ENCODE measurements at regions not wholly inside any gene's neighbourhood (a gene's known extent, or its start where the extent isn't known, plus 50 kb on each side); places are given as distances from the start of the nearest gene placed in this dataset.

- no peaks in the 10 kb centered on the region for H4K20me1 ChIP-seq (ENCODE audit: insufficient read depth, low read length)
- Mint-ChIP-seq H3K27ac (peak overlapping the region in 5 of 7 donors; percentile 10 to 82 (median 71)), H3K4me1 (peaks cover 56% of the 10 kb centered on the region), H3K9me3 (peaks cover 0 to 10% (median 0%) of the 10 kb centered on the region in 7 donors), H3K27me3 (ENCODE audit: low read depth in 3 of 3) (peaks cover 11 to 23% (median 18%) of the 10 kb centered on the region in 3 donors), H3K36me3 (no peaks in the 10 kb centered on the region), H3K4me3 (peak overlapping the region; percentile 70 to 80)
- intact Hi-C loops (cut with micrococcal nuclease), result loop anchor here in 1 of 2 donors (10.0 kb wide), 2 partner anchors 125 to 575 kb away; no protein-coding TSS in a partner anchor
- TF ChIP-seq CTCF (IDR thresholded peaks at IDR 0.05), result no peak
- peak overlapping the region; percentile 65 for H2AFZ ChIP-seq (ENCODE audit: insufficient read depth, low read depth, low read length, poor library complexity, severe bottlenecking)
- WGBS (ENCODE audit: insufficient coverage), result 38% methylated on average over 26 of the region's 28 CpGs
- H3K9ac ChIP-seq (ENCODE audit: insufficient read depth, low read length, poor library complexity, severe bottlenecking), result no peak overlapping the region
- H3K36me3 ChIP-seq (replicated peaks in 1 of 2; ENCODE audit: control insufficient read depth in 1 of 2, insufficient read depth in 2 of 2, low read length in 2 of 2), result no peaks in the 10 kb centered on the region
- peak overlapping the region; percentile 60 for H3K4me2 ChIP-seq (replicated peaks; ENCODE audit: extremely low read depth, low read length, poor library complexity, severe bottlenecking)
- no peaks in the 10 kb centered on the region for H3K9me3 ChIP-seq (replicated peaks in 1 of 2; ENCODE audit: control insufficient read depth in 1 of 2, insufficient read depth in 1 of 2, low read length in 2 of 2)
- peak overlapping the region in 2 of 3 experiments; percentile 35 to 56 for H3K4me3 ChIP-seq (replicated peaks in 1 of 3; ENCODE audit: low read depth in 2 of 3, low read length in 3 of 3)
- H3K79me2 ChIP-seq (ENCODE audit: insufficient read depth, low read length), result no peaks in the 10 kb centered on the region
- peak; percentile 30 to 70 (median 51) for DNase-seq
- H3K27ac ChIP-seq (ENCODE audit: low read depth in 1 of 2, low read length in 2 of 2), result no peak overlapping the region
- peaks cover 0 to 15% of the 10 kb centered on the region in 2 donors for H3K27me3 ChIP-seq (ENCODE audit: control insufficient read depth in 2 of 2, insufficient read depth in 2 of 2, low read length in 2 of 2)
- H3K4me1 ChIP-seq (ENCODE audit: control insufficient read depth in 1 of 2, insufficient read depth in 2 of 2, low read length in 2 of 2), result peaks cover 42 to 47% of the 10 kb centered on the region in 2 donors
Observed at GRCh38 chr6:169959136-169960002, 207.9 kb downstream of the ERMARD start.

- Mint-ChIP-seq H3K27me3 (ENCODE audit: low read depth in 3 of 3) (peaks cover 11 to 23% (median 18%) of the 10 kb centered on the region in 3 donors), H3K36me3 (no peaks in the 10 kb centered on the region), H3K4me3 (peak overlapping the region; percentile 11 to 80), H3K27ac (peak overlapping the region in 2 of 7 donors; percentile 76 to 85), H3K4me1 (peaks cover 56% of the 10 kb centered on the region), H3K9me3 (peaks cover 0 to 10% (median 0%) of the 10 kb centered on the region in 7 donors)
- Histone ChIP-seq H3K36me3 (replicated peaks in 1 of 2; ENCODE audit: control insufficient read depth in 1 of 2, insufficient read depth in 2 of 2, low read length in 2 of 2) (no peaks in the 10 kb centered on the region), H3K27ac (ENCODE audit: low read depth in 1 of 2, low read length in 2 of 2) (no peak overlapping the region), H2AFZ (ENCODE audit: insufficient read depth, low read depth, low read length, poor library complexity, severe bottlenecking) (peak overlapping the region; percentile 65), H3K27me3 (ENCODE audit: control insufficient read depth in 2 of 2, insufficient read depth in 2 of 2, low read length in 2 of 2) (peaks cover 0 to 15% of the 10 kb centered on the region in 2 donors), H3K9me3 (replicated peaks in 1 of 2; ENCODE audit: control insufficient read depth in 1 of 2, insufficient read depth in 1 of 2, low read length in 2 of 2) (no peaks in the 10 kb centered on the region), H3K4me3 (replicated peaks in 1 of 3; ENCODE audit: low read depth in 2 of 3, low read length in 3 of 3) (peak overlapping the region in 1 of 3 experiments; percentile 56), H3K4me2 (replicated peaks; ENCODE audit: extremely low read depth, low read length, poor library complexity, severe bottlenecking) (peak overlapping the region; percentile 60), H3K4me1 (ENCODE audit: control insufficient read depth in 1 of 2, insufficient read depth in 2 of 2, low read length in 2 of 2) (peaks cover 42 to 47% of the 10 kb centered on the region in 2 donors), H3K79me2 (ENCODE audit: insufficient read depth, low read length) (no peaks in the 10 kb centered on the region), H4K20me1 (ENCODE audit: insufficient read depth, low read length) (no peaks in the 10 kb centered on the region), H3K9ac (ENCODE audit: insufficient read depth, low read length, poor library complexity, severe bottlenecking) (no peak overlapping the region)
- intact Hi-C loops (cut with micrococcal nuclease), result loop anchor here in 1 of 2 donors (10.0 kb wide), 2 partner anchors 124 to 576 kb away; no protein-coding TSS in a partner anchor
- no peak for DNase-seq
- WGBS (ENCODE audit: insufficient coverage), result 96% methylated on average over 10 of the region's 10 CpGs
- TF ChIP-seq CTCF (IDR thresholded peaks at IDR 0.05), result no peak
Observed at GRCh38 chr6:169958510-169958909, 207.1 kb downstream of the ERMARD start.

Measured in CD14-positive monocyte (primary cell).